Activated CD4-positive, alpha-beta T cell treated with anti-CD3 and anti-CD28 coated beads for 36 hours (primary cell): ENCODE measurements at regions not wholly inside any gene's neighbourhood (a gene's known extent, or its start where the extent isn't known, plus 50 kb on each side); places are given as distances from the start of the nearest gene placed in this dataset.
"Not testable (repeated sequence)": the region's sequence is repeated elsewhere in the genome, so short reads cannot be mapped to it uniquely, and the experiment has no call there.

ENCODE experiments used
- ATAC-seq: fragments of 200-7000 bp; cut with Tn5 transposase; one replicate; pipeline ENCODE4 v1.10.0; 2021; ENCODE audit warnings: mild to moderate bottlenecking, moderate library complexity
- CTCF ChIA-PET: fragments of 350-600 bp; sonication (Branson Sonifier 250); formaldehyde crosslinking; loops from one replicate; lab custom pipeline; 2021; ENCODE audit warnings: antibody characterized with exemption; lab: Charles Lee
- POLR2A ChIA-PET: fragments of 350-600 bp; sonication (Branson Sonifier 250); formaldehyde crosslinking; loops from one replicate; lab custom pipeline; 2021; ENCODE audit warnings: antibody characterized with exemption, inconsistent platforms; lab: Charles Lee
- DNase-seq: peaks from one replicate; pipeline ENCODE4 v3.0.0-alpha.2; 2020
- H3K27ac Mint-ChIP-seq: one replicate; pipeline ENCODE4 v1.8.0; 2021; ENCODE audit warnings: mixed read lengths
- H3K27me3 Mint-ChIP-seq: one replicate; pipeline ENCODE4 v1.8.0; 2021; ENCODE audit warnings: mixed read lengths
- H3K36me3 Mint-ChIP-seq: one replicate; pipeline ENCODE4 v1.8.0; 2021; ENCODE audit warnings: low read depth, mixed read lengths
- H3K4me1 Mint-ChIP-seq: one replicate; pipeline ENCODE4 v1.8.0; 2021; ENCODE audit warnings: mixed read lengths
- H3K4me3 Mint-ChIP-seq: one replicate; pipeline ENCODE4 v1.8.0; 2021; ENCODE audit warnings: mild to moderate bottlenecking, moderate library complexity, mixed read lengths
- H3K9me3 Mint-ChIP-seq: one replicate; pipeline ENCODE4 v1.8.0; 2021; ENCODE audit warnings: low read depth, mixed read lengths
- intact Hi-C, 2 experiments: fragments of 100-400 bp; cut with DNase I in 1 of 2; cut with micrococcal nuclease in 1 of 2; formaldehyde crosslinking; loops; one replicate each; pipeline versions ENCODE4 v1.14.2 to v1.15.1; 2022 to 2024; cut with DNase I, micrococcal nuclease

DNA sequence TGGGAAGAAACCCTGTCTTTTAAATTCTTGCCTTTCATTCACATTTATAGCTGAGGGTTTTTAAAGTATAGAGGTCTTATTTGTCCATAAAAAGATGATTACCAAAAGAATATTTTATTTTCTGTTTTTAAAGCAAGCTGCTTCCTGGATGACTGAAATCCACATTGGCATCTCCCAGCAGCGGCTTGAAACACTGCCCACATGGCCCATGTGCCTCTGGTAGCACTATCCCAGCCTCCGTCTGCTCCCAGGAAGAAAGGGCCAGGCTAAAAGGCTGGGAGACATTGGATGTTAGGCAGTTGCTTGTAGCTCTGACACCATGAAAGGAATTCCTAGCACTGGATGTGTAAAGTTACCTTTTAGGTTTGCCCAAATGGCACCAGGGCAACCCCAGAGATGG, 169.9 kb upstream of the CACNA1E start:
- Mint-ChIP-seq H3K27me3 (peaks cover 48% of the 10 kb centered on the region), H3K4me1 (peaks cover 22% of the 10 kb centered on the region), H3K9me3 (no peaks in the 10 kb centered on the region), H3K4me3 (no peak overlapping the region), H3K36me3 (no peaks in the 10 kb centered on the region), H3K27ac (no peak overlapping the region)
- ATAC-seq, result no peak
- intact Hi-C loops, result loop anchor here in 1 of 2 experiments (5.0 kb wide), 1 partner anchor 114 kb away; no protein-coding TSS in a partner anchor
- ChIA-PET POLR2A (no interaction called here), CTCF (interaction anchor here (0.6 to 1.2 kb wide), 5 partner anchors 11 to 781 kb away, joined by 3 to 4 read pairs (median 3); no protein-coding TSS in a partner anchor)
- DNase-seq, result no peak

- Mint-ChIP-seq H3K36me3 (no peaks in the 10 kb centered on the region), H3K27me3 (peaks cover 51% of the 10 kb centered on the region), H3K4me3 (no peak overlapping the region), H3K9me3 (no peaks in the 10 kb centered on the region), H3K4me1 (peaks cover 28% of the 10 kb centered on the region), H3K27ac (no peak overlapping the region)
- POLR2A ChIA-PET, result no interaction called here
- CTCF ChIA-PET, result interaction anchor here (0.6 to 1.3 kb wide), 7 partner anchors 11 to 781 kb away, joined by 3 to 4 read pairs (median 3); no protein-coding TSS in a partner anchor
- intact Hi-C loops, result loop anchor here in 1 of 2 experiments (5.0 kb wide), 1 partner anchor 113 kb away; no protein-coding TSS in a partner anchor
- DNase-seq (no peak), ATAC-seq (no peak)
Observed at GRCh38 chr1:181314010-181314409, 169.3 kb upstream of the CACNA1E start.

- Mint-ChIP-seq H3K4me3 (no peak overlapping the region), H3K9me3 (no peaks in the 10 kb centered on the region), H3K27me3 (peaks cover 60% of the 10 kb centered on the region), H3K27ac (no peak overlapping the region), H3K4me1 (peaks cover 29% of the 10 kb centered on the region), H3K36me3 (no peaks in the 10 kb centered on the region)
- ATAC-seq, result no peak
- no peak for DNase-seq
- ChIA-PET CTCF (interaction anchor here (1.3 kb wide), 1 partner anchor 126 kb away, joined by 3 read pairs; no protein-coding TSS in a partner anchor), POLR2A (no interaction called here)
- intact Hi-C loops, result loop anchor here (5.0 kb wide), 2 partner anchors 112 to 123 kb away; no protein-coding TSS in a partner anchor
Observed at GRCh38 chr1:181314959-181315358, 168.4 kb upstream of the CACNA1E start.

- peaks cover 29% of the 10 kb centered on the region for H3K4me1 Mint-ChIP-seq
- no peak for ATAC-seq
- H3K27me3 Mint-ChIP-seq, result peaks cover 63% of the 10 kb centered on the region
- no peak overlapping the region for H3K27ac Mint-ChIP-seq
- no peaks in the 10 kb centered on the region for H3K9me3 Mint-ChIP-seq
- intact Hi-C loops, result loop anchor here in 1 of 2 experiments (5.0 kb wide), 1 partner anchor 125 kb away; no protein-coding TSS in a partner anchor
- DNase-seq, result peak; percentile 15
- H3K4me3 Mint-ChIP-seq, result peak overlapping the region; percentile 1
- ChIA-PET POLR2A (no interaction called here), CTCF (interaction anchor here (0.7 kb wide), 1 partner anchor 109 kb away, joined by 3 read pairs; no protein-coding TSS in a partner anchor)
- H3K36me3 Mint-ChIP-seq, result no peaks in the 10 kb centered on the region
Observed at GRCh38 chr1:181317261-181317930, 165.9 kb upstream of the CACNA1E start.

DNA sequence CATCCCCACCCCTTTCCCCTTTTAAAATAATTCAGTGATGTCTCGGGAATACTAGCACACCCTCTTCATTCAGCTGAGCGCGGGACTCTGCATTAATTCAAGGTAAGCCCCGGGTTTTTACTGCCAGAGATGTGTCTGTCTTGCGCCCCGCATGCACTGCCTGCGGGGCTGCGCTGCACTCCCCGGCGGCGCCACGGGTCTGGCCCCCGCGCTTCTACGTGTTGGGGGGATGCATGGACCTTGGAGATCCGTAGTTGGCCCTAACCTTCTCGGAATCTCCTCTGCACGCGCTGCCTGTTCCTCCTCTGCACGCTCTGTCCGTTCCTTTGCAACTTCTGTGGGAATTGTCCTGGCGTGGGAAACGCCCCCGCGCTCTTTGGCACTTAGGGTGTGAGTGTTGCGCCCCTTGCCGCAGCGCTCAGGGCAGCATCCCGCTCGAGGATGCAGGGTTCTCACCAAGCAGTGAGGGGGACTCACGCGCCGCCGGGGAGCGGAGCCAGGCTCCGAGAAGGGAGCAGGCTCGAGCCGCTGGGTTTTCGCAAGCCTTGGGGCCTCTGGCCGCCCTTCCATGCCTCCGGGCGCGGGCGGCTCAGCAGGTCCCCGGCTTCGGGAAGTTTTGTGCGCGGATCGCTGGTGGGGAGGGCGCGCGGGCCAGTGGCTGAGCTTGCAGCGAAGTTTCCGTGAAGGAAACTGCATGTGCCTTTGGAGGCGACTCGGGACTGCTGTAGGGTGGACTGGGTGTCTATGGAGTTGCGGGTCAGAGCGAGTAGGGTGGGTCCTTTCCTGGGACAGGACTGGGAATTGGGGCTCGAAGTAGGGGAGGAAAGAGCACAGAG, 165.1 kb upstream of the CACNA1E start:
- ATAC-seq, result peak; percentile 42
- Mint-ChIP-seq H3K9me3 (no peaks in the 10 kb centered on the region), H3K27me3 (peaks cover 55% of the 10 kb centered on the region), H3K27ac (peak overlapping the region; percentile 30), H3K36me3 (no peaks in the 10 kb centered on the region), H3K4me1 (peaks cover 29% of the 10 kb centered on the region), H3K4me3 (peak overlapping the region; percentile 46)
- ChIA-PET POLR2A (no interaction called here), CTCF (no interaction called here)
- intact Hi-C loops, result loop anchor here in 1 of 2 experiments (5.0 kb wide), 1 partner anchor 126 kb away; no protein-coding TSS in a partner anchor
- peak; percentile 27 for DNase-seq

- Mint-ChIP-seq H3K4me1 (peaks cover 29% of the 10 kb centered on the region), H3K36me3 (no peaks in the 10 kb centered on the region), H3K27me3 (peaks cover 55% of the 10 kb centered on the region), H3K4me3 (peak overlapping the region; percentile 46), H3K27ac (peak overlapping the region; percentile 30), H3K9me3 (no peaks in the 10 kb centered on the region)
- ATAC-seq, result peak; percentile 68
- intact Hi-C loops, result loop anchor here in 1 of 2 experiments (5.0 kb wide), 1 partner anchor 127 kb away; no protein-coding TSS in a partner anchor
- POLR2A ChIA-PET, result no interaction called here
- DNase-seq, result peak; percentile 33
- CTCF ChIA-PET, result interaction anchor here (1.0 to 1.4 kb wide), 2 partner anchors 9 to 10 kb away, joined by 3 read pairs; no protein-coding TSS in a partner anchor
Observed at GRCh38 chr1:181318858-181319235, 164.5 kb upstream of the CACNA1E start.

GRCh38 chr1:181319907-181320306, 163.4 kb upstream of the CACNA1E start:
- Mint-ChIP-seq H3K27ac (no peak overlapping the region), H3K4me1 (peaks cover 25% of the 10 kb centered on the region), H3K9me3 (no peaks in the 10 kb centered on the region), H3K27me3 (peaks cover 48% of the 10 kb centered on the region), H3K4me3 (no peak overlapping the region), H3K36me3 (no peaks in the 10 kb centered on the region)
- no peak for ATAC-seq
- CTCF ChIA-PET, result interaction anchor here (0.5 to 1.8 kb wide), 6 partner anchors 8 to 1125 kb away, joined by 3 to 4 read pairs (median 3); no protein-coding TSS in a partner anchor
- DNase-seq, result no peak
- POLR2A ChIA-PET, result interaction anchor here (0.6 kb wide), 1 partner anchor 1491 kb away, joined by 3 read pairs; no protein-coding TSS in a partner anchor
- intact Hi-C loops, result loop anchor here in 1 of 2 experiments (5.0 kb wide), 1 partner anchor 128 kb away; no protein-coding TSS in a partner anchor

DNA sequence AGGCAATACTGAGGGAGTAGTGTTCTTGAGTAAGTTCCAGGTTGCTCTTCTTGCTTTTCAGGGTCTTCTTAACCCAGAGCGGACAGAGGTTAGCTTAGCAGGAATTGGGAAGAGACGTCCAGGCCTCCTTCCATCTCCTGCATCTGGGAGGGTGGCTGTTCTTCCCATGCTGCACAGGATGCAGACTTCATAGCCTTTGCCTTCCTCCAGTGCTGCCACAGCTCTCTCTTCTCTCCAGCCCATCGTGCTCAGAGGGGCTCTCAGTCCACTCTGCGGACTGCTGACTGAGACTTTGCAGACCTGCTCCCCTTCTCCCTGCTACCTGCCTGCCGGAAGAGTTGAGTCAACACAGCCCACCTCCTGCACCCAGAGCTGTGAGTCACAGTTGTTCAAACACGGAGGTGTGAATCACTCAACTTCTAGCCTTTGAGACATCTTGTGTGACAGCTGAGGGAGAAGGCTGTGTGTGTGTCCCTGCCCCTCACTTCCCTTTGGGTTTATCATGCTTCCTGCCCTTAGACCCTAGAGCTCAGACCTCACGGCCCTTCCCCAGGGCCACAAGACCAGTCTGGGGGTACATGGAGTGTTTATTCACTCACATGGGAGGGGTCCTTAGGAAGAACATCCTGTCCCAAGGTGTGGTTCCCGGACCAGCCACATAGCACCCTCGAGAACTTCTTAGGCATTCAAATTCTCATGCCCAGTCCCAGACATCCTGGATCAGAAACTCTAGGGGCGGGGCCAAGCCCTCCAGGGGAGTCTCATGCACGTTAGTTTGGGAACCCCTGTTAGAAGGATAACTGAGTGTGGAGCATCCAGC, 158.3 kb upstream of the CACNA1E start:
- ATAC-seq (peak; percentile 100), DNase-seq (peak; percentile 80)
- no peak overlapping the region for H3K4me3 Mint-ChIP-seq
- intact Hi-C loops, result loop anchor here in 1 of 2 experiments (2.0 kb wide), 2 partner anchors 72 to 100 kb away; no protein-coding TSS in a partner anchor
- CTCF ChIA-PET, result interaction anchor here (0.6 to 1.0 kb wide), 5 partner anchors 11 to 105 kb away, joined by 3 read pairs; no protein-coding TSS in a partner anchor
- H3K36me3 Mint-ChIP-seq, result no peaks in the 10 kb centered on the region
- peaks cover 6% of the 10 kb centered on the region for H3K27me3 Mint-ChIP-seq
- H3K9me3 Mint-ChIP-seq, result no peaks in the 10 kb centered on the region
- no peak overlapping the region for H3K27ac Mint-ChIP-seq
- POLR2A ChIA-PET, result no interaction called here
- peaks cover 14% of the 10 kb centered on the region for H3K4me1 Mint-ChIP-seq

- H3K9me3 Mint-ChIP-seq, ATAC-seq, H3K36me3 Mint-ChIP-seq, H3K4me3 Mint-ChIP-seq, H3K27me3 Mint-ChIP-seq, POLR2A ChIA-PET, DNase-seq, H3K27ac Mint-ChIP-seq: not testable (repeated sequence)
- peaks cover 14% of the 10 kb centered on the region for H3K4me1 Mint-ChIP-seq
- CTCF ChIA-PET, result interaction anchor here (0.6 kb wide), 1 partner anchor 73 kb away, joined by 3 read pairs; no protein-coding TSS in a partner anchor
- intact Hi-C loops, result loop anchor here in 1 of 2 experiments (2.0 kb wide), 2 partner anchors 71 to 99 kb away; no protein-coding TSS in a partner anchor
Observed at GRCh38 chr1:181325765-181326164, 157.6 kb upstream of the CACNA1E start.

DNA sequence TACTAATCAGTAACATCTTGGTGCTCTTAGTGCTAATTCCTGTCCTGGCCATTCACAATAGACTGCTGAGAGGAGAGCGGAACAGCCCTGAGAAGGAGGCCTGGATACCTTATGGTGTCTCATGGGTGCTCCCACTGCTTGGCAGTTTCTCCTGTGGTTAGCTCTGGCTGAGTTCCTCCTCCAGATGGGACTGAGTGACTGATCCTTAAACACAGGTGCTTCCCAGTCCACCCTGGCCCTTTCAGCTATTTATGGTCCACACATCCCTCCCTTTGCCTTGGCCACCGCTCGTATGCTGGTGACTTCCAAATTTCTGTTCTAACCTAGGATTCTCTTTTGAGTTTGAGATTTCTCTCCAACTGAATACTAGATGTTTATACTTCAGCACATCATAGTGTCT, 157.0 kb upstream of the CACNA1E start:
- H3K36me3 Mint-ChIP-seq, result no peaks in the 10 kb centered on the region
- DNase-seq, result no peak
- no peaks in the 10 kb centered on the region for H3K27me3 Mint-ChIP-seq
- H3K4me1 Mint-ChIP-seq, result peaks cover 14% of the 10 kb centered on the region
- intact Hi-C loops, result no loop called here
- H3K27ac Mint-ChIP-seq, result no peak overlapping the region
- no peak for ATAC-seq
- no peaks in the 10 kb centered on the region for H3K9me3 Mint-ChIP-seq
- CTCF ChIA-PET, result no interaction called here
- POLR2A ChIA-PET, result no interaction called here
- no peak overlapping the region for H3K4me3 Mint-ChIP-seq
